GM23248 (cell line): ENCODE measurements at regions not wholly inside any gene's neighbourhood (a gene's known extent, or its start where the extent isn't known, plus 50 kb on each side); places are given as distances from the start of the nearest gene placed in this dataset.

ENCODE experiments used
- DNase-seq: peaks from one replicate; pipeline ENCODE4 v3.0.0-alpha.2; 2015
- H2AFZ ChIP-seq: fragments of 200-600 bp; sonication (generic); 2 replicates; pipeline ENCODE4 v1.6.1; 2016; ENCODE audit warnings: antibody characterized with exemption
- H3F3A ChIP-seq: fragments of 200-600 bp; sonication (generic); 2 replicates; pipeline ENCODE4 v1.6.1; 2016; ENCODE audit warnings: mild to moderate bottlenecking, antibody characterized with exemption, mixed run types; ENCODE audit not compliant: insufficient read depth
- H3K27ac ChIP-seq: fragments of 200-600 bp; sonication (generic); 2 replicates; pipeline ENCODE4 v1.5.1; 2016; ENCODE audit warnings: mild to moderate bottlenecking
- H3K27me3 ChIP-seq: fragments of 200-600 bp; sonication (generic); replicated peaks from 2 replicates; pipeline ENCODE4 v1.6.1; 2016; ENCODE audit warnings: mild to moderate bottlenecking; ENCODE audit not compliant: insufficient read depth
- H3K36me3 ChIP-seq: fragments of 200-600 bp; sonication (generic); 2 replicates; pipeline ENCODE4 v1.6.1; 2016; ENCODE audit warnings: low read depth, mild to moderate bottlenecking
- H3K4me1 ChIP-seq: fragments of 200-600 bp; sonication (generic); 2 replicates; pipeline ENCODE4 v1.6.1; 2016; ENCODE audit warnings: mild to moderate bottlenecking; ENCODE audit not compliant: insufficient read depth
- H3K4me2 ChIP-seq: fragments of 200-600 bp; sonication (generic); one replicate; pipeline ENCODE4 v1.6.1; 2016; ENCODE audit warnings: mild to moderate bottlenecking; ENCODE audit not compliant: unreplicated experiment
- H3K4me3 ChIP-seq: fragments of 200-600 bp; sonication (generic); 2 replicates; pipeline ENCODE4 v1.5.1; 2016; ENCODE audit warnings: mild to moderate bottlenecking
- H3K79me2 ChIP-seq: fragments of 200-600 bp; sonication (generic); 2 replicates; pipeline ENCODE4 v1.6.1; 2016; ENCODE audit warnings: mild to moderate bottlenecking; ENCODE audit not compliant: insufficient read depth
- H3K9ac ChIP-seq: fragments of 200-600 bp; sonication (generic); 2 replicates; pipeline ENCODE4 v1.6.1; 2016; ENCODE audit warnings: mild to moderate bottlenecking
- H3K9me2 ChIP-seq: fragments of 200-600 bp; sonication (generic); 2 replicates; pipeline ENCODE4 v1.6.1; 2016; ENCODE audit warnings: mixed run types, mild to moderate bottlenecking, moderate library complexity; ENCODE audit not compliant: insufficient read depth
- H3K9me3 ChIP-seq: fragments of 200-600 bp; sonication (generic); one replicate; pipeline ENCODE4 v1.6.1; 2017; ENCODE audit warnings: low read depth
- H4K20me1 ChIP-seq: fragments of 200-600 bp; sonication (generic); 2 replicates; pipeline ENCODE4 v1.6.0; 2016; ENCODE audit not compliant: insufficient read depth
- EZH2 ChIP-seq: fragments of 200-600 bp; sonication (generic); IDR thresholded peaks from 2 replicates; pipeline ENCODE4 v1.6.1; 2018; ENCODE audit warnings: antibody characterized with exemption, mild to moderate bottlenecking; ENCODE audit not compliant: insufficient read depth, poor library complexity, severe bottlenecking
- EZH2phosphoT487 ChIP-seq: fragments of 200-600 bp; sonication (generic); IDR thresholded peaks from 2 replicates; pipeline ENCODE4 v1.6.1; 2018; ENCODE audit warnings: antibody characterized with exemption, moderate library complexity, mild to moderate bottlenecking, low read depth; ENCODE audit not compliant: insufficient read depth
- WGBS, 2 experiments: methylation state at CpG; one replicate each; pipeline ENCODE4 v1.1.6; 2015 to 2017; ENCODE audit warnings: low lambda C conversion rate in 2 of 2, low coverage in 1 of 2; ENCODE audit errors: missing lambda C conversion rate in 2 of 2; 5-methylcytosine and 5-hydroxymethylcytosine counted together
- in situ Hi-C: fragments of 300-500 bp; cut with MboI; formaldehyde crosslinking; loops from 2 replicates; pipeline ENCODE4 v1.15.0; 2020

GRCh38 chr2:2799151-2799697, 468.1 kb upstream of the MYT1L start:
- H3K4me3 ChIP-seq: no peak overlapping the region
- no peak overlapping the region for H3K4me2 ChIP-seq
- in situ Hi-C loops: no loop called here
- DNase-seq: no peak
- H4K20me1 ChIP-seq: no peaks in the 10 kb centered on the region
- H3K4me1 ChIP-seq: no peaks in the 10 kb centered on the region
- H3K79me2 ChIP-seq: no peaks in the 10 kb centered on the region
- no peaks in the 10 kb centered on the region for H3F3A ChIP-seq
- no peaks in the 10 kb centered on the region for H3K9me2 ChIP-seq
- no peaks in the 10 kb centered on the region for H3K36me3 ChIP-seq
- TF ChIP-seq EZH2 (no peak), EZH2phosphoT487 (no peak)
- no peaks in the 10 kb centered on the region for H3K27me3 ChIP-seq
- no peaks in the 10 kb centered on the region for H3K9me3 ChIP-seq
- H2AFZ ChIP-seq: no peak overlapping the region
- WGBS, 2 experiments: 40 to 47% methylated on average over 10 of the region's 10 CpGs
- no peak overlapping the region for H3K9ac ChIP-seq
- no peak overlapping the region for H3K27ac ChIP-seq

DNA sequence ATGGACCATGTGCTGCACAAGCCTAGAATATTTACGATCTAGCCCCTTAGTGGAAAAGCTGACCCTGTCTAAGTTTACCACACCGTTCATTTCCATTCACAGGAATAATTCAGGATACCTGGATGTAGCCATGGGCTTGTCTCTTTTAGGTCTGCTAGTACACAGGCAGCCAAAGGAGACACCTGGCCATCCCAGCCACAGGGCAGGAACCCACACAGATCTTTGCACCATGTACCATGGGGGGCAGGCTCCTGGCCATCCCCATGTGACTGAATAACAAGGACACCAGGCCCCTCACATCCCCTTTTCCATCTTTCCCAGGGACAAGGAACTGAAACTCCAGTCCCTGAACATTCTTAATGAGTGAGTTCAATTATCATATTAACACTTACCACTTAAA, 467.3 kb upstream of the MYT1L start:
- Histone ChIP-seq H3K27ac (no peak overlapping the region), H2AFZ (no peak overlapping the region), H3K9me2 (no peaks in the 10 kb centered on the region), H4K20me1 (no peaks in the 10 kb centered on the region), H3K36me3 (no peaks in the 10 kb centered on the region), H3K27me3 (no peaks in the 10 kb centered on the region), H3K4me3 (no peak overlapping the region), H3K4me2 (no peak overlapping the region), H3K9ac (no peak overlapping the region), H3K4me1 (no peaks in the 10 kb centered on the region), H3F3A (no peaks in the 10 kb centered on the region), H3K79me2 (no peaks in the 10 kb centered on the region), H3K9me3 (no peaks in the 10 kb centered on the region)
- in situ Hi-C loops: no loop called here
- 37 to 47% methylated on average over 2 of the region's 2 CpGs for WGBS, 2 experiments
- TF ChIP-seq EZH2: no peak
- no peak for TF ChIP-seq EZH2phosphoT487
- no peak for DNase-seq

DNA sequence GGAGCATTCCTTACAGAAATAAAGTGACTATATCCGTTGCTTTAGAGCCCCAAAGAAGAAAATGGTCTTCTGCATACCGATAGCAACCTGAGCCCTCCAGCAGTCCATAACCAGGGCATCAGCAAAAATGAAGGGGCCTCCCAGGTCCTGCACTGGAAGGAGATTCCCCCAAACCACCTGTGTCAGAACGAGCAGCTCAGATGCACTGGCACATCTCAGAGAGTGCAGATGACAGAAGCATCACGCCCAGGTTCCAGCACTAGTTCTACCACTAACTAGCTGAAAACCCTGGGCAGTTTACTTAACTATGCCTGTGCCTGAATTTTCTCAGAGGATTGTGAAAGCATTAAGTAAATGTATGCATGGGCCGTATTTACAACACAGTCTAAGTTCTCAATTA, 466.7 kb upstream of the MYT1L start:
- no peak overlapping the region for H3K4me2 ChIP-seq
- H3K9me3 ChIP-seq: no peaks in the 10 kb centered on the region
- no peaks in the 10 kb centered on the region for H3K9me2 ChIP-seq
- no peak overlapping the region for H3K27ac ChIP-seq
- 22 to 27% methylated on average over 5 of the region's 5 CpGs for WGBS, 2 experiments
- no peak overlapping the region for H2AFZ ChIP-seq
- no peaks in the 10 kb centered on the region for H3F3A ChIP-seq
- H3K79me2 ChIP-seq: no peaks in the 10 kb centered on the region
- no peak overlapping the region for H3K4me3 ChIP-seq
- H4K20me1 ChIP-seq: no peaks in the 10 kb centered on the region
- H3K4me1 ChIP-seq: no peaks in the 10 kb centered on the region
- no peaks in the 10 kb centered on the region for H3K36me3 ChIP-seq
- DNase-seq: no peak
- in situ Hi-C loops: no loop called here
- no peaks in the 10 kb centered on the region for H3K27me3 ChIP-seq
- TF ChIP-seq EZH2phosphoT487 (no peak), EZH2 (no peak)
- H3K9ac ChIP-seq: no peak overlapping the region

GRCh38 chr2:2796207-2796606, 465.1 kb upstream of the MYT1L start:
- Histone ChIP-seq H3K9ac (no peak overlapping the region), H3K9me2 (no peaks in the 10 kb centered on the region), H3K36me3 (no peaks in the 10 kb centered on the region), H3K4me3 (no peak overlapping the region), H3K27me3 (no peaks in the 10 kb centered on the region), H3K4me2 (no peak overlapping the region), H3K27ac (no peak overlapping the region), H2AFZ (no peak overlapping the region), H3K9me3 (no peaks in the 10 kb centered on the region), H4K20me1 (no peaks in the 10 kb centered on the region), H3K79me2 (no peaks in the 10 kb centered on the region), H3F3A (no peaks in the 10 kb centered on the region), H3K4me1 (no peaks in the 10 kb centered on the region)
- no peak for TF ChIP-seq EZH2
- TF ChIP-seq EZH2phosphoT487: no peak
- in situ Hi-C loops: no loop called here
- WGBS, 2 experiments: 58 to 64% methylated on average over 14 of the region's 14 CpGs
- DNase-seq: no peak
